ENCODE measurements at regions not wholly inside any gene's neighbourhood (a gene's known extent, or its start where the extent isn't known, plus 50 kb on each side); places are given as distances from the start of the nearest gene placed in this dataset.

DNA sequence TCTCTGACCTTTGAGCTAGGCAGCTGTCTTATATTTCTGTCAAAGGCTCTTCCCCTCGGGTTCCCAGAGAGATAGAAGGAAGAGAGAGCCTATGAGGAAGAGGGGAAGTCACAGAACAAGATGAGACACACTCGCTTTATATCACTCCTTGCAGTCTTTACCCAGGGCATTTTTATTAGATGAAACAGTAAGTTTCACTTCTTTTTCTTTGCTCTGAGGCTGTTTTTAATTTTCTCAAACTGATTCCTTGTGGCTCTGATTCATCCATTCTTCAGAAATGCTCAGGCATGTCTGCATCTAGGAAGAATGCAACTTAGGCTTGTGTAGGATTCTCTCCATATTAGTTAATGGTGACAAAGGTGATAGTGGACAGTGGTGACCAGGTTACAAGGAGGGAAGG, 132.9 kb upstream of the CHD1 start:
- no peak for TF ChIP-seq POLR2A (IDR thresholded peaks at IDR 0.05)
- TF ChIP-seq, protein P1, sequence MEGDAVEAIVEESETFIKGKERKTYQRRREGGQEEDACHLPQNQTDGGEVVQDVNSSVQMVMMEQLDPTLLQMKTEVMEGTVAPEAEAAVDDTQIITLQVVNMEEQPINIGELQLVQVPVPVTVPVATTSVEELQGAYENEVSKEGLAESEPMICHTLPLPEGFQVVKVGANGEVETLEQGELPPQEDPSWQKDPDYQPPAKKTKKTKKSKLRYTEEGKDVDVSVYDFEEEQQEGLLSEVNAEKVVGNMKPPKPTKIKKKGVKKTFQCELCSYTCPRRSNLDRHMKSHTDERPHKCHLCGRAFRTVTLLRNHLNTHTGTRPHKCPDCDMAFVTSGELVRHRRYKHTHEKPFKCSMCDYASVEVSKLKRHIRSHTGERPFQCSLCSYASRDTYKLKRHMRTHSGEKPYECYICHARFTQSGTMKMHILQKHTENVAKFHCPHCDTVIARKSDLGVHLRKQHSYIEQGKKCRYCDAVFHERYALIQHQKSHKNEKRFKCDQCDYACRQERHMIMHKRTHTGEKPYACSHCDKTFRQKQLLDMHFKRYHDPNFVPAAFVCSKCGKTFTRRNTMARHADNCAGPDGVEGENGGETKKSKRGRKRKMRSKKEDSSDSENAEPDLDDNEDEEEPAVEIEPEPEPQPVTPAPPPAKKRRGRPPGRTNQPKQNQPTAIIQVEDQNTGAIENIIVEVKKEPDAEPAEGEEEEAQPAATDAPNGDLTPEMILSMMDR (IDR thresholded peaks at IDR 0.05), result no peak
